GM19240 (cell line): ENCODE measurements at regions not wholly inside any gene's neighbourhood (a gene's known extent, or its start where the extent isn't known, plus 50 kb on each side); places are given as distances from the start of the nearest gene placed in this dataset.
"Not testable (repeated sequence)": the region's sequence is repeated elsewhere in the genome, so short reads cannot be mapped to it uniquely, and the experiment has no call there.

Source experiments
- DNase-seq: peaks from one replicate; pipeline ENCODE4 v3.0.0; 2011; ENCODE audit warnings: low spot score; ENCODE audit not compliant: insufficient read length

- no peak for DNase-seq
Observed at GRCh38 chr9:129318121-129319075, 140.3 kb upstream of the IER5L start.

- DNase-seq, result no peak
Observed at GRCh38 chr9:129317179-129318011, 139.3 kb upstream of the IER5L start.

DNA sequence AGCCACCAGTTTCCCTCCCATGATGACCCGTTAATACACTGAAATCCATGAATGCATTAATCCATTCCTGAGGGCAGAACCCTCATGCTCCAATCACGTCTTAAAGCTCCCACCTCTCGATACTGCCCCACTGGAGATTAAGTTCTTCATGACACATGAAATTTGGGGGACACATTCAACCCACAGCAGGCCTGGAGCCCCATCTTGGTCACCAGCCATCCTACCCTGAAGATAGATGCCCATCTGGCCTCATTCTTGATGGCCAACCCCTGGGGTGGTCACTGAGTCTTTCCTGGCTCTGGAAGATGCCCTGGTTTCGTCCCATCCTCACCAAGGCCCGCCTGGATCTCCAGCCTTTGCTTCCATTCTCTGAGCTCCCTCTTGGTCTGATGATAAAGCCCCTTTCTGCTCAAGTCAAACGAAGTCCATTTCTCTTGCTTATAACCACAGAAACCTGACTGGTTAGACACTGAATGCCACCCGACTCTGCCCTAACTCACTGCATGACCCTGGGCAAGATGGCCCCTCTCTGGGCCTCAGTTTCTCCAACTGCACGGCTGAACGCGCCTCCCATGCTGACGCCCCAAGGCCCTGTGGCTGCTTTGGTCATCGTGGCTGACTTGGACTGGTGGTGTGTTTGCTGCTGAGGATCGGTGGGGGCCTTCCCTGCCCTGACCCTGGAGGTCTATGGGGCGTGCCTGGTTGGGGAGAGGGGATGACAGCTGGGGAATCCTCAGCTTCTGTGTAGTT, 138.4 kb upstream of the IER5L start:
- no peak for DNase-seq

DNA sequence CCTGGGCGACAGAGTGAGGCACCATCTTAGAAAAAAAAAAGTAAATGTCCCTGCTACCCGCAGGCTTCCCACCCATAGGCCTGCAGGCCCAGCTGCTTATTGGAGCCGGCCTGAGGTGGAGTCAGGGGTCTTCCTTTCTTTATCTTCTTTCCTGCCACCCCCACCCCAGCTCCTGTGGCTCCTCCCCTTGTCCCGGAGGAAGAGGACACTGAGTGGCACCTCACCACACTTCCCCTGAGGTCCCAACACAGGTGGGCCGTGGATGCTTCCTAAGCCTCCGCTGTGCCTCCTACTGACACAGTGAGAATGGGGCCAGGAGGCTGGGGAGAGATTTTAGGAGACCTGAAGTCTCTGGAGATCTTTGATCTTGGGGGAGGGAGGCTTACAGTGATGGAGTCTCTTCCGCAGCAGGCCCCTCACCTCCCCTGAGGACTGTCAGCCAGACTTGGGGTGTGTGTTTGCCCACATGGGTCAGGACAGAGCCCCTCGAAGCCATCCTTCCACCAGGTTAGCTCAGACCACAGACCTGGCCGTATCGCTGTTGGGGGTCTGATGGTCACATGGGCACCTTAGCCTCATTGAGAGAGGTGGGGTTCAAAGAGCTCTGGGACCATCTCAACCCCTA, 135.4 kb upstream of the IER5L start:
- no peak for DNase-seq

- DNase-seq, result no peak
Observed at GRCh38 chr9:129312251-129313122, 134.4 kb upstream of the IER5L start.

- no peak for DNase-seq
Observed at GRCh38 chr9:129311643-129312042, 133.6 kb upstream of the IER5L start.

- DNase-seq, result no peak
Observed at GRCh38 chr9:129310666-129311350, 132.7 kb upstream of the IER5L start.

DNA sequence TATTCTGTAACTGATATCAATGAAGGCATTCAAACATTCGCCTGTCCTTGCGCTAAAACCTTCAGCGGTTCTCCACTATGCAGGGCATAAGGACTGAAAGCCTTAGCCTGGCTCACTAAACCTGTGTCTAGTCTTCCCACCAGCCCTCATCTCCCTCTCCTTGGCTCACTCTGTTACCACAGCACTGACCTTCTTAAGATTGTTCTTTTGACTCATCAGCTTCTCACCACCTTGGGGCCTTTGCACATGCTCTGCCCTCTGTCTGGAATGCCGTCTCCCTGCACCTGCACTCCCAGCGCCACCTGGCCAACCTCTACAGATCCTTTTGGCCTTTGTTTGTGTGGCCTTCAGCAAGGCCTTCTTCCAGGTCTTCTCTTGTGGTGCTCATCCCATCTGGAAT, 131.8 kb upstream of the IER5L start:
- no peak for DNase-seq

- DNase-seq, result no peak
Observed at GRCh38 chr9:129309041-129309430, 131.0 kb upstream of the IER5L start.

DNA sequence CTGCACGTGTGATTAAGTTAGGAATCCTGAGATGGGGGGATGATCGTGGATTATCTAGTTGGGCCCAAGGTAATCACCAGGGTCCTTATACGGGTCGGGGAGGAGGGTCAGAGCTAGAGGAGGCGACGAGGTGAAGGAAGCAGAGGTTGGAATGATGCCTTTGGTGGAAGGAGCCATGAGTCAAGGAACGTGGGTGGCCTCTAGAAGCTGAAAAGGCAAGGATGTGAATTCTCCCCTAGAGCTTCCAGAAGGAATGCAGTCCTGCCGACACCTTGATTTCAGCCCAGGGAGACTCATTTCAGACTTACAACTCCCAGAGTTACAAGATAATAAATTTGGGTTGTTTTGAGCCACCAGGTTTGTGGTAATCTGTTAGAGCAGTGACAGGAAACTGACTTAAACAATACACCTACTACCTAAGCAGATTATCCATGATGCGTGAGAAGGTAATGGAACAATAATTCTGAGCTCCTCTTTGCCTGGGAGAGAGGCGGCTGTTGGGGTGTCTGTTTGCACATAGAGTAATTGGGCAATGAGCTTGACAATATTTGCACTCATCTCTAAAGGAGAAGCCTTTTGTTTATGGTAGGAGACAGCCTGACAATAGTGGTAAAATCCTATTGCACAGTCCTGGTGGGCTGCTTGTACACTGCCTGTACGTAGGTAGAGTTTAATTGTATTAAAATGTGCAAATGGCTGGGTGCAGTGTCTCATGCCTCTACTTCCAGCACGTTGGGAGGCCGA, 129.3 kb upstream of the IER5L start:
- no peak for DNase-seq

GRCh38 chr9:129306318-129306973, 128.4 kb upstream of the IER5L start:
- DNase-seq, result no peak

DNA sequence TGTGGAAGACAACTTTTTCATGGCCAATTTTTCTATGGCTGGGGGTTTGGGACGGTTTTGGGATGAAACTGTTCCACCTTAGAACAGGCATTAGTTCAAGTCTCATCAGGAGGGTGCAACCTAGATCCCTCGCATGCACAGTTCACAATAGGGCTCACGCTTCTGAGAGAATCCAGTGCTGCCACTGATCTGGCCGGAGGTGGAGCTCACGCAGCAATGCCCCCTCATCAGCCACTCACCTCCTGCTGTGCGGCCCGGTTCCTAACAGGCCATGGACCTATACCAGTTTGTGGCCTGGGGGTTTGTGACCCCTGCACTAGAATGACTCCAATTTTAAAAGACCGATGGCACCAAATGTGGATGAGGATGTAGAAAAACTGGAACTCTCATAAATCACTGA, 127.2 kb upstream of the IER5L start:
- DNase-seq, result no peak

GRCh38 chr9:129301941-129302340, 123.9 kb upstream of the IER5L start:
- no peak for DNase-seq

- DNase-seq, result not testable (repeated sequence)
Observed at GRCh38 chr9:129296195-129296594, 118.1 kb upstream of the IER5L start.

GRCh38 chr9:129291041-129291501, 113.0 kb upstream of the IER5L start:
- DNase-seq, result no peak

DNA sequence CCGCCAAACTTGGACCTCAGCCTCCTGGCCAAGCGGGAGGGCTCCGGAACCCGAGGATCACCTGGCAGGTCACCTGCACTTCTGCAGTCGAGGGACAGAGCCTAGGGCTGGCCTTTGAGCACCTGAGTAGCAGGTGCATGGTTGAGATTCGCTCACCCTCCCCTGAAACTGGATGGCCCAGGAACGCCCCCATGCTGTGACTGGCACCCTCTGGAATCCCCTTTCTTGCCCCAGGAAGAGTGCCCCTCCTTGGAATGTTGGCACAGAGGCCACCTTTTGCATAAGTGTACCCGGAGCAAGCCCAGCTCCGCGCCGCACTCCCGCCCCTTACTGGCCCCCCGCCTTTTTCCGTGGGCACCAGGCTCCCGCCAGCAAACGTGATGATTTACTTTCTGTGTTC, 112.5 kb upstream of the IER5L start:
- no peak for DNase-seq

- no peak for DNase-seq
Observed at GRCh38 chr9:129289883-129290282, 111.8 kb upstream of the IER5L start.

GRCh38 chr9:129289131-129289731, 111.2 kb upstream of the IER5L start:
- no peak for DNase-seq
